ENCODE measurements at regions not wholly inside any gene's neighbourhood (a gene's known extent, or its start where the extent isn't known, plus 50 kb on each side); places are given as distances from the start of the nearest gene placed in this dataset.
"Not testable (repeated sequence)": the region's sequence is repeated elsewhere in the genome, so short reads cannot be mapped to it uniquely, and the experiment has no call there.

GRCh38 chr15:54840621-54841398 lies 355.9 kb downstream of the RSL24D1 start:
- no peak for DNase-seq

GRCh38 chr15:54839379-54839778 lies 357.4 kb downstream of the RSL24D1 start:
- no peak for DNase-seq

GRCh38 chr15:54836052-54836795 lies 360.5 kb downstream of the RSL24D1 start:
- DNase-seq = no peak

GRCh38 chr15:54829821-54830220 lies 366.9 kb downstream of the RSL24D1 start:
- DNase-seq = no peak

- DNase-seq = no peak
These were observed 375.9 kb downstream of the RSL24D1 start for GRCh38 chr15:54820811-54821210.

GRCh38 chr15:54820098-54820497 lies 376.6 kb downstream of the RSL24D1 start:
- no peak for DNase-seq

- no peak for DNase-seq
These were observed 380.3 kb downstream of the RSL24D1 start for GRCh38 chr15:54816401-54816800.

GRCh38 chr15:54815556-54815955 lies 381.2 kb downstream of the RSL24D1 start:
- no peak for DNase-seq

- no peak for DNase-seq
These were observed 384.4 kb downstream of the RSL24D1 start for GRCh38 chr15:54812383-54812782.

GRCh38 chr15:54810496-54810895 lies 386.2 kb downstream of the RSL24D1 start:
- DNase-seq = no peak

GRCh38 chr15:54810031-54810430 lies 386.7 kb downstream of the RSL24D1 start:
- DNase-seq = no peak

GRCh38 chr15:54808321-54808720 lies 388.4 kb downstream of the RSL24D1 start:
- no peak for DNase-seq

- no peak for DNase-seq
These were observed 392.8 kb downstream of the RSL24D1 start for GRCh38 chr15:54803987-54804386.

- DNase-seq = peak; percentile 1
These were observed 393.5 kb downstream of the RSL24D1 start for GRCh38 chr15:54803134-54803808.

- DNase-seq = no peak
These were observed 404.2 kb downstream of the RSL24D1 start for GRCh38 chr15:54792526-54792925.

GRCh38 chr15:54790693-54791092 lies 406.0 kb downstream of the RSL24D1 start:
- DNase-seq = no peak

GRCh38 chr15:54789376-54789775 lies 407.4 kb downstream of the RSL24D1 start:
- DNase-seq = no peak

GRCh38 chr15:54781220-54781619 lies 415.5 kb downstream of the RSL24D1 start:
- not testable (repeated sequence) for DNase-seq

- DNase-seq = no peak
These were observed 417.5 kb downstream of the RSL24D1 start for GRCh38 chr15:54779271-54779670.

GRCh38 chr15:54776410-54776809 lies 420.3 kb downstream of the RSL24D1 start:
- DNase-seq = no peak

GRCh38 chr15:54772663-54773062 lies 424.1 kb downstream of the RSL24D1 start:
- DNase-seq = no peak

- not testable (repeated sequence) for DNase-seq
These were observed 447.3 kb downstream of the RSL24D1 start for GRCh38 chr15:54749461-54749860.

- DNase-seq = no peak
These were observed 474.3 kb downstream of the RSL24D1 start for GRCh38 chr15:54722342-54722986.

Data from CD4-positive, alpha-beta T cell treated with Interleukin-4 for 4 hours (primary cell).